IMR-90 (cell line): ENCODE measurements at regions not wholly inside any gene's neighbourhood (a gene's known extent, or its start where the extent isn't known, plus 50 kb on each side); places are given as distances from the start of the nearest gene placed in this dataset.

Experiments
- ATAC-seq: fragments of 200-7000 bp; cut with Tn5 transposase; 2 replicates; pipeline ENCODE4 v1.9.1; 2020; ENCODE audit warnings: low read depth, mild to moderate bottlenecking, moderate library complexity
- BruUV-seq: library from RNA; stranded (reverse); fragments of 400-500 nt; replicated peaks from 2 replicates; lab custom pipeline; 2021; lab: Mats Ljungman, UMichigan
- CTCF ChIA-PET: fragments of 300-600 bp; formaldehyde crosslinking; extraction: SDS; loops from one replicate; lab custom pipeline; 2021; ENCODE audit warnings: antibody characterized with exemption; lab: Yijun Ruan, JAX
- POLR2A ChIA-PET: fragments of 300-600 bp; sonication (Branson Sonifier 250); formaldehyde crosslinking; loops from one replicate; lab custom pipeline; 2022; ENCODE audit warnings: antibody characterized with exemption; ENCODE audit not compliant: unreplicated experiment; lab: Charles Lee
- DNase-seq: peaks from one replicate; pipeline ENCODE4 v3.0.0; 2013
- H2AFZ ChIP-seq: replicated peaks from 2 replicates; pipeline ENCODE3; 2013; ENCODE audit warnings: low read length, mild to moderate bottlenecking; ENCODE audit not compliant: poor library complexity
- H2AK5ac ChIP-seq: 2 replicates; pipeline ENCODE4 v1.6.1; 2013; ENCODE audit warnings: low read depth, low read length, inconsistent platforms
- H2AK9ac ChIP-seq: replicated peaks from 2 replicates; pipeline ENCODE3; 2013; ENCODE audit warnings: mild to moderate bottlenecking, low read depth, low read length, moderate library complexity; ENCODE audit not compliant: poor library complexity
- H2BK120ac ChIP-seq: 2 replicates; pipeline ENCODE4 v1.6.1; 2013; ENCODE audit warnings: low read depth, low read length, inconsistent platforms
- H2BK15ac ChIP-seq: 3 replicates; pipeline ENCODE4 v1.6.1; 2013; ENCODE audit warnings: low read depth, low read length, inconsistent platforms
- H2BK20ac ChIP-seq: 2 replicates; pipeline ENCODE4 v1.6.1; 2013; ENCODE audit warnings: low read depth, mild to moderate bottlenecking, inconsistent platforms, low read length, moderate library complexity
- H2BK5ac ChIP-seq: 2 replicates; pipeline ENCODE4 v1.6.1; 2013; ENCODE audit warnings: mild to moderate bottlenecking, low read depth, low read length, inconsistent platforms; ENCODE audit not compliant: poor library complexity, severe bottlenecking
- H3K14ac ChIP-seq: replicated peaks from 2 replicates; pipeline ENCODE4 v1.6.1; 2013; ENCODE audit warnings: low read depth, low read length, inconsistent platforms
- H3K18ac ChIP-seq: 2 replicates; pipeline ENCODE4 v1.6.1; 2013; ENCODE audit warnings: low read depth, low read length, control low read depth
- H3K23ac ChIP-seq: 2 replicates; pipeline ENCODE4 v1.6.1; 2013; ENCODE audit warnings: low read depth, low read length, inconsistent platforms
- H3K27ac ChIP-seq: 2 replicates; pipeline ENCODE4 v1.5.1; 2013; ENCODE audit warnings: mild to moderate bottlenecking, control low read depth, low read length; ENCODE audit not compliant: insufficient read depth
- H3K27me3 ChIP-seq: 2 replicates; pipeline ENCODE4 v1.6.1; 2013; ENCODE audit warnings: low read length; ENCODE audit not compliant: control insufficient read depth, insufficient read depth
- H3K36me3 ChIP-seq: 2 replicates; pipeline ENCODE4 v1.6.1; 2013; ENCODE audit warnings: low read length, mixed read lengths; ENCODE audit not compliant: control insufficient read depth, insufficient read depth
- H3K4ac ChIP-seq: 2 replicates; pipeline ENCODE4 v1.6.1; 2013; ENCODE audit warnings: low read depth, low read length, inconsistent platforms
- H3K4me1 ChIP-seq: 2 replicates; pipeline ENCODE4 v1.6.1; 2013; ENCODE audit warnings: low read length, mixed read lengths; ENCODE audit not compliant: control insufficient read depth, insufficient read depth
- H3K4me2 ChIP-seq: 2 replicates; pipeline ENCODE4 v1.6.1; 2013; ENCODE audit warnings: low read depth, mild to moderate bottlenecking, control low read depth, low read length, moderate library complexity
- H3K4me3 ChIP-seq: 2 replicates; pipeline ENCODE4 v1.5.1; 2013; ENCODE audit warnings: low read depth, mild to moderate bottlenecking, control low read depth, low read length, moderate library complexity; ENCODE audit not compliant: insufficient read depth
- H3K56ac ChIP-seq: 2 replicates; pipeline ENCODE4 v1.6.1; 2013; ENCODE audit warnings: low read length, inconsistent platforms; ENCODE audit not compliant: insufficient read depth; ENCODE audit errors: extremely low read depth
- H3K79me1 ChIP-seq, 2 experiments: 2 replicates each; pipeline ENCODE4 v1.6.1; 2013; ENCODE audit warnings: low read length in 2 of 2, inconsistent platforms in 1 of 2, low read depth in 1 of 2
- H3K9ac ChIP-seq: 2 replicates; pipeline ENCODE4 v1.6.1; 2013; ENCODE audit warnings: low read depth, low read length, control low read depth
- H3K9me1 ChIP-seq: 2 replicates; pipeline ENCODE4 v1.6.1; 2013; ENCODE audit warnings: low read length, inconsistent platforms; ENCODE audit not compliant: insufficient read depth
- H3K9me3 ChIP-seq: 2 replicates; pipeline ENCODE4 v1.6.1; 2013; ENCODE audit warnings: low read length; ENCODE audit not compliant: control insufficient read depth, insufficient read depth
- H4K20me1 ChIP-seq: 2 replicates; pipeline ENCODE4 v1.6.1; 2013; ENCODE audit warnings: low read length, inconsistent platforms; ENCODE audit not compliant: insufficient read depth
- H4K5ac ChIP-seq: 2 replicates; pipeline ENCODE4 v1.6.1; 2013; ENCODE audit warnings: mild to moderate bottlenecking, low read depth, low read length, control low read depth
- H4K8ac ChIP-seq, 2 experiments: 2 replicates each; pipeline ENCODE4 v1.6.1; 2013; ENCODE audit warnings: low read depth in 2 of 2, low read length in 2 of 2, control low read depth in 1 of 2, inconsistent platforms in 1 of 2
- H4K91ac ChIP-seq: 2 replicates; pipeline ENCODE4 v1.6.1; 2013; ENCODE audit warnings: low read depth, low read length, inconsistent platforms; ENCODE audit not compliant: insufficient read depth
- BHLHE40 ChIP-seq: fragments of 150-350 bp; IDR thresholded peaks from 2 replicates; pipeline ENCODE4 v1.6.1; 2016; ENCODE audit warnings: mild to moderate bottlenecking, low read depth, low read length
- ELK1 ChIP-seq: fragments of 150-350 bp; IDR thresholded peaks from 2 replicates; pipeline ENCODE4 v1.6.1; 2016; ENCODE audit warnings: low read depth, mild to moderate bottlenecking, low read length, moderate library complexity, borderline replicate concordance
- MAFK ChIP-seq: IDR thresholded peaks from 2 replicates; pipeline ENCODE4 v1.6.1; 2012; ENCODE audit warnings: low read depth, low read length, improper control_type of control experiment
- MXI1 ChIP-seq: IDR thresholded peaks from 2 replicates; pipeline ENCODE4 v1.6.1; 2012; ENCODE audit warnings: low read depth, mild to moderate bottlenecking, low read length, moderate library complexity, borderline replicate concordance
- NFE2L2 ChIP-seq: fragments of 150-350 bp; IDR thresholded peaks from 2 replicates; pipeline ENCODE4 v1.6.1; 2016; ENCODE audit warnings: low read depth, mild to moderate bottlenecking, low read length
- RAD21 ChIP-seq: IDR thresholded peaks from 2 replicates; pipeline ENCODE4 v1.6.1; 2012; ENCODE audit warnings: low read length, improper control_type of control experiment
- RFX5 ChIP-seq: IDR thresholded peaks from 2 replicates; pipeline ENCODE4 v1.8.0; 2012; ENCODE audit warnings: low read depth, mild to moderate bottlenecking, low read length, moderate library complexity
- USF2 ChIP-seq: fragments of 150-350 bp; IDR thresholded peaks from 2 replicates; pipeline ENCODE4 v1.6.1; 2017; ENCODE audit warnings: mild to moderate bottlenecking, antibody characterized with exemption, low read length, low read depth
- WGBS, 2 experiments: methylation state at CpG; one replicate each; pipeline versions ENCODE4 v1.1.5 to v1.1.7; 2013; ENCODE audit warnings: missing lambda C conversion rate in 2 of 2; ENCODE audit not compliant: insufficient read length in 1 of 2; ENCODE audit errors: extremely low coverage in 2 of 2; 5-methylcytosine and 5-hydroxymethylcytosine counted together
- dilution Hi-C: fragments of 300-500 bp; cut with HindIII; formaldehyde crosslinking; loops from one replicate; pipeline ENCODE4 v1.14.3; 2018; ENCODE audit warnings: low sequenced_read_pairs; ENCODE audit not compliant: unreplicated experiment
- in situ Hi-C: fragments of 300-500 bp; cut with MboI; formaldehyde crosslinking; loops from 3 replicates; pipeline ENCODE4 v1.14.3; 2019; ENCODE audit warnings: low sequenced_read_pairs, inconsistent platforms, mixed read lengths
- intact Hi-C: fragments of 100-400 bp; cut with micrococcal nuclease; formaldehyde crosslinking; loops from 2 replicates; pipeline ENCODE4 v1.10.0; 2022

- Histone ChIP-seq H2AK9ac (no peak overlapping the region), H3K23ac (no peak overlapping the region), H2BK15ac (no peak overlapping the region), H2AFZ (no peak overlapping the region), H3K4me3 (no peak overlapping the region), H2BK20ac (no peak overlapping the region), H3K27ac (no peak overlapping the region), H3K9ac (no peak overlapping the region), H3K36me3 (no peaks in the 10 kb centered on the region), H3K4ac (no peak overlapping the region), H3K4me2 (no peak overlapping the region), H2AK5ac (no peak overlapping the region), H3K18ac (no peak overlapping the region), H3K56ac (no peak overlapping the region), H2BK5ac (no peak overlapping the region), H3K9me3 (peaks cover 4% of the 10 kb centered on the region; the same call in 1 of the 2 replicates), H3K27me3 (no peaks in the 10 kb centered on the region; the same call in none of the 2 replicates), H3K14ac (no peak overlapping the region), H3K9me1 (no peaks in the 10 kb centered on the region), H4K5ac (no peak overlapping the region), H3K79me1 (no peaks in the 10 kb centered on the region), H3K4me1 (no peaks in the 10 kb centered on the region), H4K91ac (no peak overlapping the region), H4K20me1 (no peaks in the 10 kb centered on the region), H4K8ac (no peak overlapping the region), H2BK120ac (no peak overlapping the region)
- no peak for DNase-seq
- no peak for ATAC-seq
- no CpG with 5 or more reads among the region's 4 CpGs for WGBS, 2 experiments
- dilution Hi-C loops (no loop called here), intact Hi-C loops (no loop called here), in situ Hi-C loops (no loop called here)
- BruUV-seq: no TSS peak
- CTCF ChIA-PET: interaction anchor here (1.1 kb wide), 1 partner anchor 13 kb away, joined by 3 read pairs; no protein-coding TSS in a partner anchor
- no peak for TF ChIP-seq MXI1
- no peak for TF ChIP-seq MAFK
- no peak for TF ChIP-seq BHLHE40
- TF ChIP-seq NFE2L2: no peak
- no peak for TF ChIP-seq USF2
- TF ChIP-seq ELK1: no peak
- TF ChIP-seq RAD21: no peak
- TF ChIP-seq RFX5: no peak
- POLR2A ChIA-PET: no interaction called here
Measured at GRCh38 chr13:42377640-42378382, 105.9 kb downstream of the AKAP11 start.
